ENCODE measurements at regions not wholly inside any gene's neighbourhood (a gene's known extent, or its start where the extent isn't known, plus 50 kb on each side); places are given as distances from the start of the nearest gene placed in this dataset.

DNA sequence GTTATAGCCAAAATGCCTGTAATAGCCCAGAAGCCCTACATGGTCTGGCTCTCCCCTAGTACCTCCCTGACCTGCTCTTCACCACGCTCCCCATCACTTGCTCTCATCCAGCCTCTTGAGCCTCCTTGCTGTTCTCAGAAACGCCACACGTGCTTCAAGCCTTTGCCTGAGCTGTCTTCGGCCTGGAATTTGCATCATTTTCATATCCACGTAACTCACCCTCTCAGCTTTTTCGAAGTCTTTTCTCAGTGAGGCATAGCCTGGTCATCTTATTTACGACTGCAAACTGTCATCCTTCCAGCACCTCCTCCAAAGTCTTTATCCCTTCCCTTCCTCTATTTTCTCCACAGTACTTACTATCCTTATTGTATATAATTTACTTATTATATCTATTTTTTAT, 151.0 kb upstream of the AHR start:
- TF ChIP-seq, protein P1, sequence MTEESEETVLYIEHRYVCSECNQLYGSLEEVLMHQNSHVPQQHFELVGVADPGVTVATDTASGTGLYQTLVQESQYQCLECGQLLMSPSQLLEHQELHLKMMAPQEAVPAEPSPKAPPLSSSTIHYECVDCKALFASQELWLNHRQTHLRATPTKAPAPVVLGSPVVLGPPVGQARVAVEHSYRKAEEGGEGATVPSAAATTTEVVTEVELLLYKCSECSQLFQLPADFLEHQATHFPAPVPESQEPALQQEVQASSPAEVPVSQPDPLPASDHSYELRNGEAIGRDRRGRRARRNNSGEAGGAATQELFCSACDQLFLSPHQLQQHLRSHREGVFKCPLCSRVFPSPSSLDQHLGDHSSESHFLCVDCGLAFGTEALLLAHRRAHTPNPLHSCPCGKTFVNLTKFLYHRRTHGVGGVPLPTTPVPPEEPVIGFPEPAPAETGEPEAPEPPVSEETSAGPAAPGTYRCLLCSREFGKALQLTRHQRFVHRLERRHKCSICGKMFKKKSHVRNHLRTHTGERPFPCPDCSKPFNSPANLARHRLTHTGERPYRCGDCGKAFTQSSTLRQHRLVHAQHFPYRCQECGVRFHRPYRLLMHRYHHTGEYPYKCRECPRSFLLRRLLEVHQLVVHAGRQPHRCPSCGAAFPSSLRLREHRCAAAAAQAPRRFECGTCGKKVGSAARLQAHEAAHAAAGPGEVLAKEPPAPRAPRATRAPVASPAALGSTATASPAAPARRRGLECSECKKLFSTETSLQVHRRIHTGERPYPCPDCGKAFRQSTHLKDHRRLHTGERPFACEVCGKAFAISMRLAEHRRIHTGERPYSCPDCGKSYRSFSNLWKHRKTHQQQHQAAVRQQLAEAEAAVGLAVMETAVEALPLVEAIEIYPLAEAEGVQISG (CRISPR knock-in tag; IDR thresholded peaks at IDR 0.05) = no peak
- TF ChIP-seq JUN (CRISPR knock-in tag; IDR thresholded peaks at IDR 0.05) (no peak), TBL1XR1 (IDR thresholded peaks at IDR 0.05; ENCODE audit: borderline replicate concordance, low read length, partially characterized antibody) (no peak), ZNF879 (CRISPR knock-in tag; IDR thresholded peaks at IDR 0.05) (no peak), NFRKB (IDR thresholded peaks at IDR 0.05) (no peak), RFX5 (IDR thresholded peaks at IDR 0.05; ENCODE audit: low read depth, low read length) (no peak), SETDB1 (CRISPR knock-in tag; IDR thresholded peaks at IDR 0.05; ENCODE audit: borderline replicate concordance) (no peak), PCBP2 (optimal IDR thresholded peaks at IDR 0.05; ENCODE audit: low read depth, low read length, poor library complexity, severe bottlenecking) (no peak), RAD21 (CRISPR knock-in tag; IDR thresholded peaks at IDR 0.05) (no peak), MEIS2 (CRISPR knock-in tag; IDR thresholded peaks at IDR 0.05) (no peak), ZNF10 (CRISPR knock-in tag; IDR thresholded peaks at IDR 0.05; ENCODE audit: borderline replicate concordance, low read depth) (no peak)
- TF ChIP-seq, protein P2, sequence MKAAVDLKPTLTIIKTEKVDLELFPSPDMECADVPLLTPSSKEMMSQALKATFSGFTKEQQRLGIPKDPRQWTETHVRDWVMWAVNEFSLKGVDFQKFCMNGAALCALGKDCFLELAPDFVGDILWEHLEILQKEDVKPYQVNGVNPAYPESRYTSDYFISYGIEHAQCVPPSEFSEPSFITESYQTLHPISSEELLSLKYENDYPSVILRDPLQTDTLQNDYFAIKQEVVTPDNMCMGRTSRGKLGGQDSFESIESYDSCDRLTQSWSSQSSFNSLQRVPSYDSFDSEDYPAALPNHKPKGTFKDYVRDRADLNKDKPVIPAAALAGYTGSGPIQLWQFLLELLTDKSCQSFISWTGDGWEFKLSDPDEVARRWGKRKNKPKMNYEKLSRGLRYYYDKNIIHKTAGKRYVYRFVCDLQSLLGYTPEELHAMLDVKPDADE (CRISPR knock-in tag; IDR thresholded peaks at IDR 0.05) = no peak
- TF ChIP-seq, protein P3, sequence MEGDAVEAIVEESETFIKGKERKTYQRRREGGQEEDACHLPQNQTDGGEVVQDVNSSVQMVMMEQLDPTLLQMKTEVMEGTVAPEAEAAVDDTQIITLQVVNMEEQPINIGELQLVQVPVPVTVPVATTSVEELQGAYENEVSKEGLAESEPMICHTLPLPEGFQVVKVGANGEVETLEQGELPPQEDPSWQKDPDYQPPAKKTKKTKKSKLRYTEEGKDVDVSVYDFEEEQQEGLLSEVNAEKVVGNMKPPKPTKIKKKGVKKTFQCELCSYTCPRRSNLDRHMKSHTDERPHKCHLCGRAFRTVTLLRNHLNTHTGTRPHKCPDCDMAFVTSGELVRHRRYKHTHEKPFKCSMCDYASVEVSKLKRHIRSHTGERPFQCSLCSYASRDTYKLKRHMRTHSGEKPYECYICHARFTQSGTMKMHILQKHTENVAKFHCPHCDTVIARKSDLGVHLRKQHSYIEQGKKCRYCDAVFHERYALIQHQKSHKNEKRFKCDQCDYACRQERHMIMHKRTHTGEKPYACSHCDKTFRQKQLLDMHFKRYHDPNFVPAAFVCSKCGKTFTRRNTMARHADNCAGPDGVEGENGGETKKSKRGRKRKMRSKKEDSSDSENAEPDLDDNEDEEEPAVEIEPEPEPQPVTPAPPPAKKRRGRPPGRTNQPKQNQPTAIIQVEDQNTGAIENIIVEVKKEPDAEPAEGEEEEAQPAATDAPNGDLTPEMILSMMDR (CRISPR knock-in tag; IDR thresholded peaks at IDR 0.05) = no peak

All from HepG2 (cell line).